HG03571 (cell line): ENCODE measurements at regions not wholly inside any gene's neighbourhood (a gene's known extent, or its start where the extent isn't known, plus 50 kb on each side); places are given as distances from the start of the nearest gene placed in this dataset.

Experiments used
- ATAC-seq: cut with Tn5 transposase; IDR thresholded peaks from one replicate; pipeline ENCODE4 v1.9.1; 2021; ENCODE audit not compliant: unreplicated experiment

DNA sequence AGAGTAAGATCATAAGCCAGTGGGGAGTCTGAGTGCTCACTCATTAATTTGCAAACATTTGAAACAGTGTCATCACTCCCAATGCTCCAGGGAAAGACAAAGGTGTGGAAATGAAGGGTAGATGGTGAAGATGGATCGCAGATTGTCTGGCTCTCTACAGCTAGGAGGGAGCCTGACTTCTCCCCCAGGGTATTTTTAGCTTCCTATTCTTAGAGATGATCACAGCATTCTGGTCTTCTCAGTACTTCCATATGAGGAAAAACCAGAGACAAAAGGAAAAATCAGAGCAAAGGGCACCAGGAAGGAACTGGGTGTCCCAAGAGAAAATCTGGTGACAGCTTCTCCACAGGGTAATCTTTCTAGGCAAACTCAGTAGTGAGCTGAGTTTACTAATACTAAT, 401.9 kb upstream of the GRIA1 start:
- ATAC-seq: no peak

GRCh38 chr5:153094333-153094732, 396.1 kb upstream of the GRIA1 start:
- no peak for ATAC-seq

DNA sequence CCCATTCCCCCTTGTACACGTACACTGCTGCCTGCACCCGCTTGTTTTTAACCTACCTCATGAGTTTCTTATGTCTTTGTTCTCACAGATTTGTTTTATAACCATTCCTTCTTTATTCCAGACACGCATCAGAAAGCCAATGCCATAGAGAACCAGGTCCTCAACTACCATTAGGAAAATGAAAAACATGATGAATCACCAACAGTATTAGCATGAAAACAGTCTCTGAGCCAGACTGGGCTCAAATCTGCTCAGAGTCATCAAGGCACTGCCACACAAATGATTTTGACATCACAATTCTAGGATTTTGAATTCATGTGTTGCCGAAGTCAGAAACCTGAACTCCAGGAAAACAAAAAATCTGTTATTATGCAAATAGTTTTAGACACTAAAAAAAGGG, 394.1 kb upstream of the GRIA1 start:
- no peak for ATAC-seq

- ATAC-seq: no peak
These were observed 391.1 kb upstream of the GRIA1 start for GRCh38 chr5:153099328-153099727.

GRCh38 chr5:153101235-153102180, 389.0 kb upstream of the GRIA1 start:
- ATAC-seq: no peak

DNA sequence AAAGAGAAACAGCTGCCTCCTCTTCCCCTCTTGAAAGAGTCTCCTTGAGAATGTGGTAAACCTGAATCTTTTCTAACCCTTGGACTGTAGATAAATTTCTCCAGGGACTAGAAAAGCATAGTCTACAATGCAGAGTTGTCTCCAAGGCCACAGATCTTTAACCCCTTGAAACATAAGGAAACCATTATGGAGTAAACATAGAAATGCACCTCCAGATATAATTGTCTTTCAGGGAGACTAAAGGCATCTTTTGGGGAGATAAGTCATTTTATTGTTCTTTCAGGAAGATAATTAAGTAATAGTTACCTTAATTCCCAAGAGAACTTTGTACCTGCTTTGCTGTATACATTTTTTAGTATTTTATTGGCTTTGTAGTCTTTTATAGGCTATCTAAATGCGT, 373.6 kb upstream of the GRIA1 start:
- ATAC-seq: no peak

- no peak for ATAC-seq
These were observed 372.5 kb upstream of the GRIA1 start for GRCh38 chr5:153118018-153118417.

DNA sequence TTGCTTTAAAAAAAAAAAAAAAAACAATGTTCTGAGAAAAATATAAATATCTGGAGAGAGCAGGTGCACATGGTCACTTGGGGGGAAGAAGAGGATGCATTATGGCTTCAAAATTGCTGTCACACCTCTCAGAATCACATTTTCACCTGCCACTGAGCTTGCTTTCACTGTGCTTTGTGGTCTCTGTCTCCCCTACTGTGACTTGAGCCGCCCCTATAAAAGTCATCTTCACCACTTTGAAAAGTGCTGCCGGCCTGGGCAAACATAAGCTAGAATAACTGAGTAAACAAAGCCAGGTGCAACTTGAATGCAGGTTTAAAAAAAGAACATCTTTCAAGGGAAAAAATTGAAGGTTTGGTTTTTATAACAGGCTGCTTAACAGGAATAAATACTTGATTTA, 368.1 kb upstream of the GRIA1 start:
- no peak for ATAC-seq

GRCh38 chr5:153130296-153130695, 360.2 kb upstream of the GRIA1 start:
- ATAC-seq: no peak

- no peak for ATAC-seq
These were observed 355.1 kb upstream of the GRIA1 start for GRCh38 chr5:153135411-153135810.

GRCh38 chr5:153136910-153137614, 353.4 kb upstream of the GRIA1 start:
- ATAC-seq: no peak

GRCh38 chr5:153147891-153148623, 342.4 kb upstream of the GRIA1 start:
- no peak for ATAC-seq

DNA sequence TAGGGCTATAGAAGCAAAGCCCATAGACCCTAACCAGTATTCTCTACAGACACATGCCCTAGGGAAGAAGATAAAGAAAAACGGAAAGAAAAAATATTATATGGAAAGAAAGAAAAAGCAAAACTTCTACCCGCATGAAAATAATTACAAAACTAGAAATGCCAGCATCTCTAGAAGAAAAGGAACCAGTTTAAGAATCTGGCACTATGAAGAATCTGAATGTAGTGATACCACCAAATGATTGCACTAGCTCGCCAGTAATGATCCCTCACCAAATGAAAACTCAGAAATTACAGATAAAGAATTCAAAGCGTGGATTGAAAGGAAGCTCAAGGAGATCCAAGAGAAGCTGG, 341.9 kb upstream of the GRIA1 start:
- no peak for ATAC-seq

- no peak for ATAC-seq
These were observed 338.9 kb upstream of the GRIA1 start for GRCh38 chr5:153151558-153151957.

- ATAC-seq: no peak
These were observed 337.4 kb upstream of the GRIA1 start for GRCh38 chr5:153153086-153153485.

DNA sequence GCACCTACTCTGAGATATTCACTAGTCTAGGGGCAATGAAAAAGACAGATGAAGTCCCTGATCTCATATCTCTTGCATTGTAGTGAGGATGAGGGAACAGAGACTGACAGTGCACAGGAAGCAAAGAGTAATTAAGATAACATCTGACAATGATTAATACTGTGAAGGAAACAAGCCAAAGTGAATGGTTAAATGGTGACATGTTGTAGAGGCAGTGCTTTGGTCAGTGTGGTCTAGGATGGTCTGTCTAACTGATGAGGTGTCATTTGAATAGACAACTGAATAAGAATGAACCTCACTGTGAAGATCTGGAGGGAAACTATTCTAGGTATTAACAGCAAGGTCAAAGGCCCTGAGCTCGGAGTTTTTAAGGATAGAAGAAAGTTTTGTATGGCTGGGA, 333.3 kb upstream of the GRIA1 start:
- no peak for ATAC-seq

DNA sequence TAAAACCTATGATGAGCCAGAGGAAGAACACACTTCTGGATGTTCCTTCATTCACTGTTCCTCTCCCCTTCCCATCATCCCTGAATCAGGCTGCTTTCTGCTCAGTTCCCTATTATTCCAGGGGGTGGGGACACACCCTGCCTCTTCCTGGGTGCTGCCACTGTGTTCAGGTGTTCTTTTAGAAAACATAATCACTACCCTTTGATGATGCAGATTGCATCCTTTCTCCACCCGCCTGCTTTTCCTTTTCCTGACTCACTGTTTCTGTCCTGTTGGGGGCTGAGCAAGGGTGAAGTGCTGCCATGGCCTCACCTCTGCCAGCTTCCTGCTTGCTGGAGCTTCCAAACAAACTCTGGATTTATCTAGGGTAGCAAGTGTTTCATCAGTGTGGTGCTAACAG, 331.9 kb upstream of the GRIA1 start:
- no peak for ATAC-seq

DNA sequence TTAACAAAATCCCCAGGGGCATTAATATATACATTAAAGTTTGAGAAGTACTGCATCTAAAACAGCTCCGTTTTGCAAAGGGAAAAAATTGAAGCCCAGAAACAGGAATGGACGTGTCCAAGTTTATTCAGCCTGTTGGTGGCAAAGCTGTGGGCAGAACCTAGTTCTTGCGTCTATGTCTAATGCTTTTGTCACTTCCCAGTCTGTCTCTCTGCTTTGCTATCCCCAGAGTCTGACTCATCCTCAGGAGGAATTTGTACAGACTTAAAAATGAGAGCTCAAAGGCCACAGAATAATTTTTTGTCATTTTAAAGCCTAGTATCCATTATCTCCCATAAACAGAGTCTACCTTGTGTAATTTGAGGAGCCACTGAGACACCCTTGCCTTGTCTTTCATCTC, 330.9 kb upstream of the GRIA1 start:
- no peak for ATAC-seq

DNA sequence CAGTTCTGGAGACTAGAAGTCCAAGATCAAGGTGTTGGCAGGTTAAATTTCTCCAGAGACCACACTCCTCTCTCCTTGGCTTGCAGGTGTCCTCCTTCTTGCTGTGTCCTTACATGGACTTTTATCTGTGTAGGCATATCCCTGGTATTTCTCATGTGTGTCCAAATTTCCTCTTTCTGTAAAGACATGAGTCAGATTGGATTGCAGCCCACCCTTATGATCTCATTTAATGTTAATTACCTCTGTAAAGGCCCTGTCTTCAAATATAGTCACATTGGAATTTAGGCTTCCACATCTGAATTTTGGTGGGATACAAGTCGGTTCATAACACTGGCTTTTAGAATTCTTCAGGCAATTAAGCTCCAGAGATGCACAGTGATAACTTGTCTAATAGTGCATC, 322.2 kb upstream of the GRIA1 start:
- ATAC-seq: no peak

DNA sequence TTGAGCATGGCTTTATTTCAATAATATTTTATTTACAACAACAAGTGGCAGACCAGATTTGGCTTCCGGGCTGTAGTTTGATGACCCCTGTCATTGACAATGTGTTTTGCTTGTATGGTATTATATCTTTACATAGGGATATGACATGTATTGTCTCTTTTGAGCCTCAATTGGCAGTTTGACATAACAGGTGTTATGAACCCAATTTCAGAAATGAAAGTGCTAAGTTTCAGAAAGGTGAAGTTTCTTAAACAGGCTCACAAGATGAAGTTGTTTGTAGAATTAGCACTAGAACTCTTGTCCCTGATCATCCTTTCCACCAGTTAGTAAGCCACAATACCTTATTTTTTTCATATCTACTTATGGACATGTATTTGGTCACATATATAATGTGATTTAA, 303.0 kb upstream of the GRIA1 start:
- ATAC-seq: no peak

DNA sequence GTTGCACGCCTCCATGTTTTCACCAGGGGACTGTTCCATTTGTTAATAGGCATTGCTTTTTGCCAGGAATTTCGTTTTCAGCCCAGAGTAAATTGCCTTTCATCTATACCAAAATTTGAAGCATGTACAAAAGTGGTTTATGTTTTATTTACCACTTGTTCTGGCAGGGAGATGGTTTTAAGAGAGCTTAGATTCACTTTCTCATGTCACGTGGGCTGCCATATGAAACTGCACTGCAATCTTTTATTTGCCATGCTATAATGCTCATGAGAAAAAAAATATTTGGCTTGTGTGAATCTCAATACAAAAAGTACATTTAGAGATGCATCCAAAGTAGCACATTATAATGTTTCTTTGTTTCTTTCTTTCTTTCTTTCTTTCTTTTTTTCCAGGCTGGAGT, 284.1 kb upstream of the GRIA1 start:
- ATAC-seq: no peak

GRCh38 chr5:153209016-153209415, 281.5 kb upstream of the GRIA1 start:
- no peak for ATAC-seq
